Thymus (tissue), 11 donors: ENCODE measurements at regions not wholly inside any gene's neighbourhood (a gene's known extent, or its start where the extent isn't known, plus 50 kb on each side); places are given as distances from the start of the nearest gene placed in this dataset.
"Not testable (repeated sequence)": the region's sequence is repeated elsewhere in the genome, so short reads cannot be mapped to it uniquely, and the experiment has no call there.

ENCODE experiments used
- DNase-seq, 9 donors: peaks; one replicate each; pipeline ENCODE4 v3.0.0-alpha.2; 2013; ENCODE audit warnings: low spot score in 9 of 9, low read depth in 6 of 9, missing footprints in 1 of 9
- H3K27ac ChIP-seq, 2 donors: one replicate each; pipeline ENCODE4 v1.5.1; 2013; ENCODE audit warnings: control low read depth in 1 of 2, low read depth in 1 of 2, low read length in 1 of 2, mild to moderate bottlenecking in 1 of 2, moderate library complexity in 1 of 2
- H3K27me3 ChIP-seq, 2 donors: one replicate each; pipeline ENCODE4 v1.5.1; 2013; ENCODE audit warnings: low read length in 1 of 2; ENCODE audit not compliant: control insufficient read depth in 2 of 2, insufficient read depth in 1 of 2
- H3K36me3 ChIP-seq, 2 donors: one replicate each; pipeline ENCODE4 v1.5.1; 2013; ENCODE audit warnings: low read length in 1 of 2, mild to moderate bottlenecking in 1 of 2, moderate library complexity in 1 of 2; ENCODE audit not compliant: control insufficient read depth in 2 of 2, insufficient read depth in 2 of 2
- H3K4me1 ChIP-seq, 2 donors: one replicate each; pipeline ENCODE4 v1.5.1; 2013; ENCODE audit warnings: low read length in 2 of 2; ENCODE audit not compliant: control insufficient read depth in 2 of 2, insufficient read depth in 2 of 2
- H3K4me3 ChIP-seq, 2 donors: one replicate each; pipeline ENCODE4 v1.5.1; 2013; ENCODE audit warnings: low read length in 2 of 2, control low read depth in 1 of 2, mild to moderate bottlenecking in 1 of 2
- H3K9me3 ChIP-seq, 2 donors: one replicate each; pipeline ENCODE4 v1.5.1; 2013; ENCODE audit warnings: low read length in 1 of 2, mild to moderate bottlenecking in 1 of 2; ENCODE audit not compliant: control insufficient read depth in 2 of 2, insufficient read depth in 1 of 2
- WGBS: extraction: QIAGEN DNeasy Blood & Tissue Kit; methylation state at CpG from one replicate; pipeline ENCODE4 v1.1.7; 2013; 5-methylcytosine and 5-hydroxymethylcytosine counted together
- donor health status: healthy.

DNA sequence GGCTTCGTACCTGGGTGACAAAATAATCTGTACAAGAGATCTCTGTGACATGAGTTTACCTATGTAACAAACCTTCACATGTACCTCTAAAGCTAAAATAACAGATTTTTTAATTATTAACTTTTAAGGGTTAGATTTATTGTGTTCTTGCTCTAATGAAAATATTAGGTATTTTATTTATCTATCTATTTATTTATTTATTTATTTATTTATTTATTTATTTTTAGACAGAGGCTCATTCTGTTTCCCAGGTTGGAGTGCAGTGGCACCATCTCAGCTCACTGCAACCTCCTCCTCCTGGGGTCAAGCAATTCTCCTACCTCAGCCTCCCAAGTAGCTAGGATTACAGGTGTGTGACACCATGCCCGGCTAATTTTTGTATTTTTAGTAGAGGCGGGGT lies 348.4 kb downstream of the TAF11L14 start:
- H3K27me3 ChIP-seq, H3K9me3 ChIP-seq, H3K4me1 ChIP-seq, H3K36me3 ChIP-seq, H3K27ac ChIP-seq, H3K4me3 ChIP-seq, DNase-seq: not testable (repeated sequence)
- 92% methylated on average over 3 of the region's 3 CpGs for WGBS

DNA sequence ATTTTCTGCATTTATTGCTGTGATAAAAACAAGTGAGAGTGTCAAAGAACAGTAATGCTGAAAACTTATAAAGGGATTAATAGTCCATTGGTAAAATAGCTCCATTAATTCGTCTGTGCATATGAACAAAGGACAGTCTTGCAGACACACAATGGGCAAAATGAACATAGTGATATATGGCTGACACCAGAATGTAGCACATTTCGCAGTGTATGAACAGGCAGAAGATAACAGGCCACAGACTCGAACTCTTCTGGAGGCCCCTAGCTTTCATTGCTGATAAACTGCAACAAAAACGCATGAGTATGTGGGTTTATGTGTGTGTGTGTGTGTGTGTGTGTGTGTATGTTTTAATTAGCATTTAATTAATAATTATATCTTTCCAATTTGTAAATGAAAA lies 354.8 kb downstream of the TAF11L14 start:
- H3K27ac ChIP-seq, result no peak overlapping the region
- no peaks in the 10 kb centered on the region for H3K4me1 ChIP-seq
- H3K36me3 ChIP-seq, result no peaks in the 10 kb centered on the region
- DNase-seq, result no peak
- H3K4me3 ChIP-seq, result no peak overlapping the region
- 94% methylated on average over 4 of the region's 4 CpGs for WGBS
- H3K27me3 ChIP-seq, result no peaks in the 10 kb centered on the region
- H3K9me3 ChIP-seq, result no peaks in the 10 kb centered on the region

DNA sequence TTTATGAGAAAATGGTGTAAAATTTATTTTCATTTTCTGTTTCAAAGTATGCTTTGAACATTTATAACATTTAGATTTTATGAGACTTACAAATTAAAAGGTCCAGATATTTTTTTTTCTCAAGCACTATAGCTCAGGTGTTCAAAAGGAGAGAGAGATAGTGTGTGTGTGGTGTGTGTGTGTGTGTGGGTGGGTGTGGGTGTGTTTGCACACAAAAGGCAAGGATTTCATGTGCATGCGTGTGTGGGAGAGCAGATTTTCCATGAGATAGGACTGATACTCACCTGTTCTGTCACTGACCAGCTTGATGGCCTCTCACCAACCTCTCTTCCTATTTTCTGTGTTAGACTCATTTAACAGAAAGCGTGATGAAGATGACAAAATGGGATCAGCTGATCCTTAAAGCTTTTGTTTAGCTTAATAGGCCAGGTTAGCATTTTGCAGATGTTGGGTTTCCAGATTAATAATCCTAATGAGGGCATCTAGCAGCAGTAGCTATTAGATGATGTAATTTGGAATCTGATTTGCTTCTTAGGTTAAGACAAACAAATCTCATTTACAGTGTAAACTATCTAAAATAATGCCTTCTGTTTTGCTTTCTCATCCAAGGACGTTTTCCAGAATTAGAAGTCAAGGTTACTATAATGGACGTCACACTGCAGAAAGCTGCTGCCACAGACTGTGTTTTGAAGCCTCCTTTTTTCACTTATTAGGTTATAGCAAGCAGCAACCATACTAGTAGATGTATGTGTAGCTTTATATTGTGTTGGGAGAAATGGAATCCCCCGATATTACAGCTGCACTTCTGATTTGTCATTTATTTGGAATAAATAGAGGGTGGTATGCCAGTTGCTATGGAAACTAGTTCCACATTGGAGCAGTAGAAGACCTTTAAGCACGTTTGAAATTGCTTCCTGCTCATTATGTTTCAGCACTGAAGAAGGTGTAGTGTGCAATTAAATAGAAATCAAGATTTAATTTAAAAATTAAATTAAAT lies 355.6 kb downstream of the TAF11L14 start:
- DNase-seq, result no peak

DNA sequence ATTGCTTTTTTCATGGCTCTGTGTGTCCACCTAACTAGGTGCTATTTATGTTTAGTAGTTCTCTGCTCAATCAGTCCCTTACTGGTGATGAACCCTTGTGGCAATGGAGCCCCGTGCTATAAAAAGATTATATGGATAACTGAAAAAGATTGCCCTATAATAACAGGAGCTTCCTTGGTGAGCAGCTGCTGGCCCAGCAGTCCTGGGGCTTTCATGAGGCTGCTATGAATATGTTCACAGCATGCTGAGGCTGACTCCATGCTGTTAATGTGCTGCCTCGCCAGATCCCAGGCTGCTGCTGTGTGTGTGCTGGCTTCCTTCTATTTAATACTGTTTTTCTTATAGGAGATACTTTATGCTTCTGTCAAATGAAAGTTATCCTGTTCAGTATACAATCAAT lies 357.5 kb downstream of the TAF11L14 start:
- no peak for DNase-seq
- Histone ChIP-seq H3K36me3 (no peaks in the 10 kb centered on the region), H3K27ac (no peak overlapping the region), H3K27me3 (no peaks in the 10 kb centered on the region), H3K4me1 (no peaks in the 10 kb centered on the region), H3K4me3 (no peak overlapping the region), H3K9me3 (no peaks in the 10 kb centered on the region)
- WGBS, result 95% methylated on average over 2 of the region's 2 CpGs

More for the DNA sequence above, 355.6 kb downstream of the TAF11L14 start:
- Histone ChIP-seq H3K27me3 (no peaks in the 10 kb centered on the region), H3K4me1 (no peaks in the 10 kb centered on the region), H3K36me3 (no peaks in the 10 kb centered on the region), H3K27ac (no peak overlapping the region), H3K9me3 (no peaks in the 10 kb centered on the region), H3K4me3 (no peak overlapping the region)
- WGBS, result 81% methylated on average over 6 of the region's 6 CpGs

DNA sequence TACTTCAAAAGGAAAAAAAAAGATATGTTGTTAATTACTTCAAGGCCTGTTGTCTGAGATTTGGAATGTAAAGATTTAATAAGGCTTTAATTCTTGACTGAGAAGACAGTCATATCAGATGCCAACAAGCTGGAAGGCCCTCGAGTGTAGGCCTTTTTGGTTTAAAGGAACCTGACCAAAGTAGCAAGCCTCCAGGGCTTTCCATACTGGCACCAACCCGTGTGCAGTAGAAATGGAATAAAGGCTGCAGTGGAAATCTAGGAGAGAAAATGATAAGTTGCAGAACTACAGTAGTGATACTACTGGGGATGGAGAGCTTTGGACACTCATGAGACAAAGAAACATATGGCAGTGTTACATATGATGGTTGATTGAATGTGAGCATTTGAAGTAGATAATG lies 358.0 kb downstream of the TAF11L14 start:
- no peak overlapping the region for H3K4me3 ChIP-seq
- H3K27ac ChIP-seq, result no peak overlapping the region
- no peaks in the 10 kb centered on the region for H3K9me3 ChIP-seq
- H3K4me1 ChIP-seq, result no peaks in the 10 kb centered on the region
- WGBS, result 86% methylated on average over 2 of the region's 2 CpGs
- no peak for DNase-seq
- no peaks in the 10 kb centered on the region for H3K27me3 ChIP-seq
- H3K36me3 ChIP-seq, result no peaks in the 10 kb centered on the region

DNA sequence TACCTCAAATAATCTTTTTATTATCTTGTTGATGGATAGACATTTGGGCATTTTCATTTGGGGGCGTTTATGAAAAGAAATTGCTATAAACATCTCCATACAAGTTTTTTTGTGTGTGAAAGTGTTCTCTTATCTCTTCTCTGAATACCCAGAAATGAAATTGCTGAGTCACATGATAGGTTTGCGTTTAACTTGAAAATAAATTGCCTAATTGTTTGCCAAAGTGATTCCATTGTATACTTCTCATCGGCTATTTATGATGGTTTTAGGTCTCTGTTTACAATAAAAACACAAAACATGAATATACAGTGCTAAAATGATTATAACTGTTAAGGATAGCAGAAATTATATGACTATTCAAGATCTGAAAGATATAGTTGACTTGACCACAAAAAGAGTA lies 361.7 kb downstream of the TAF11L14 start:
- no peaks in the 10 kb centered on the region for H3K27me3 ChIP-seq
- 67% methylated on average over 3 of the region's 3 CpGs for WGBS
- no peak overlapping the region for H3K27ac ChIP-seq
- no peaks in the 10 kb centered on the region for H3K4me1 ChIP-seq
- no peak for DNase-seq
- no peaks in the 10 kb centered on the region for H3K9me3 ChIP-seq
- H3K4me3 ChIP-seq, result no peak overlapping the region
- no peaks in the 10 kb centered on the region for H3K36me3 ChIP-seq

DNA sequence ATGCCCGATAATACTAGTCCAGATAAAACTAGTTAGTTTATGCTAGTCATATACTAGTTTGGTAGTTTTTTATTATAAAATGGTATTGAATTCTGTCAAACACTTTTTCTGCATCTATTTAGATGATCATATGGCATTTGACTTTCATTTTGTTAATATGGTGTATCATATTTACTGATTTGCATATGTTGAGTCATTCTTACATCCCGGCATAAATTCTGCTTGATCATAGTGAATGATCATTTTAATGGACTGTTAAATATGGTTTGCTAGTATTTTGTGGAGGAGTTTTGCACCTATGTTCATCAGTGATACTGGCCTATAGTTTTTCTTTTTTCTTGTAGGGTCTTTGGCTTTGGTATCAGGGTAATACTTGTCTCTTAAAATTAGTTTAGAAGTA lies 365.6 kb downstream of the TAF11L14 start:
- no peaks in the 10 kb centered on the region for H3K9me3 ChIP-seq
- WGBS, result 82% methylated on average over 2 of the region's 2 CpGs
- H3K36me3 ChIP-seq, result no peaks in the 10 kb centered on the region
- no peaks in the 10 kb centered on the region for H3K4me1 ChIP-seq
- H3K4me3 ChIP-seq, result no peak overlapping the region
- no peak overlapping the region for H3K27ac ChIP-seq
- DNase-seq, result no peak
- H3K27me3 ChIP-seq, result no peaks in the 10 kb centered on the region

DNA sequence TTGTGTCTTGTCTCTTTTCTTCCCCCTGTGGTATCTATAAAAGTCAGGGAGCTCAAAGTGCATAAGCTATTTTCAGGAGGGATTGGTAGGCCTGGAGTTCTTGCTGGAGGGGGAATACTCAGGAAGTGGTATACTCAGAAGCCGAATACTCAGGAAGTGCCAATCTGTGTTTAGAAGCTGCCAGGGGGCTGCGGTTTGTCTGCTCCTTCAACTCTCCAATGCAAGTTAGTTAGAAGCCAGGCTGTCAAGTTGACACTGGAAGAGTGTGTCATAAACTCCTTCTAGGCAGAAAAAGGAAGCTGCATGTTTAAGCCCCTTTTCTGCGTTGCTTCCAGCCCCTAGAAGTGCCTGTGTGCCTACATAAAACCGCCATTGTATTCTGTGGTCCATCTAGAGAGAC lies 366.5 kb downstream of the TAF11L14 start:
- peak in 1 of 9 donors; percentile 9 for DNase-seq
- Histone ChIP-seq H3K4me3 (no peak overlapping the region), H3K4me1 (no peaks in the 10 kb centered on the region), H3K27ac (no peak overlapping the region), H3K9me3 (no peaks in the 10 kb centered on the region), H3K36me3 (no peaks in the 10 kb centered on the region), H3K27me3 (no peaks in the 10 kb centered on the region)
- 5% methylated on average over 4 of the region's 4 CpGs for WGBS

DNA sequence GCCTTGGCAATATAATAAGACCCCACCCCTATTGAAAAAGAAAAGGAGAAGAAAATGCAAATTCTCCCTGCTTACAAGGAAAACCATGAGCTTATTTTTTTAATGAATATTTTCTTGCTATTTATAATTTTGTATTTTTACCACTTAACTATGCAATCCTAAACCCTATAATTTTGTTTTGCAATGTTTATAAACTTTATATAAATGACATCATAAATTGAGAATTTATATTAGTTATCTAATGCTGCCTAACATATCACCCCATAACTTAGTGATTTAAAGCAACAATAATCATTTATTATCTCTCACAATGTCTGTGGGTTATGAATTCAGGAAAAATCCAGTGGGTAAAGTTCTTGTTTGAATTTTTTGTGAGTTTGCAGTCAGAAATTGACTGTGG lies 369.1 kb downstream of the TAF11L14 start:
- Histone ChIP-seq H3K27me3 (no peaks in the 10 kb centered on the region), H3K4me1 (no peaks in the 10 kb centered on the region)

More for the DNA sequence above, 369.1 kb downstream of the TAF11L14 start:
- H3K9me3 ChIP-seq, result no peaks in the 10 kb centered on the region
- no peaks in the 10 kb centered on the region for H3K36me3 ChIP-seq
- no peak for DNase-seq
- no peak overlapping the region for H3K4me3 ChIP-seq
- H3K27ac ChIP-seq, result no peak overlapping the region
